ENCODE measurements at regions not wholly inside any gene's neighbourhood (a gene's known extent, or its start where the extent isn't known, plus 50 kb on each side); places are given as distances from the start of the nearest gene placed in this dataset.

- TF ChIP-seq TAF1 (IDR thresholded peaks at IDR 0.05; ENCODE audit: borderline replicate concordance, insufficient read depth, low read length) = no peak
- no peak for TF ChIP-seq POLR2AphosphoS5 (IDR thresholded peaks at IDR 0.05; ENCODE audit: low read depth, low read length)
- no peak for TF ChIP-seq REST (IDR thresholded peaks at IDR 0.05; ENCODE audit: insufficient read depth in 1 of 2, low read depth in 2 of 2, low read length in 2 of 2)
- TF ChIP-seq SIN3A (IDR thresholded peaks at IDR 0.05; ENCODE audit: borderline replicate concordance, insufficient read depth, low read length) = no peak
- no peak for TF ChIP-seq FOXP2 (optimal IDR thresholded peaks at IDR 0.05; ENCODE audit: borderline replicate concordance, extremely low read depth, extremely low read length, insufficient read depth)
These were observed 108.8 kb upstream of the KIT start for GRCh38 chr4:54548831-54549460.
